GM12875 (cell line): ENCODE measurements at regions not wholly inside any gene's neighbourhood (a gene's known extent, or its start where the extent isn't known, plus 50 kb on each side); places are given as distances from the start of the nearest gene placed in this dataset.

ENCODE experiments used
- H3K4me3 ChIP-seq: one replicate; pipeline ENCODE4 v1.5.1; 2011; ENCODE audit warnings: low read depth, low read length, control low read depth
- CTCF ChIP-seq: IDR thresholded peaks from 2 replicates; pipeline ENCODE4 v1.5.1; 2011; ENCODE audit warnings: low read depth, mild to moderate bottlenecking, control low read depth, inconsistent platforms, low read length, moderate library complexity, borderline replicate concordance; ENCODE audit not compliant: insufficient read depth

GRCh38 chr3:29153811-29154210, 127.1 kb upstream of the RBMS3 start:
- TF ChIP-seq CTCF = no peak
- no peak overlapping the region for H3K4me3 ChIP-seq

- no peak for TF ChIP-seq CTCF
- no peak overlapping the region for H3K4me3 ChIP-seq
These were observed 124.7 kb upstream of the RBMS3 start for GRCh38 chr3:29156086-29156715.

- H3K4me3 ChIP-seq = no peak overlapping the region
- TF ChIP-seq CTCF = no peak
These were observed 116.0 kb upstream of the RBMS3 start for GRCh38 chr3:29164825-29165224.

- no peak for TF ChIP-seq CTCF
- no peak overlapping the region for H3K4me3 ChIP-seq
These were observed 113.7 kb upstream of the RBMS3 start for GRCh38 chr3:29167180-29167579.

GRCh38 chr3:29168081-29168480, 112.8 kb upstream of the RBMS3 start:
- no peak overlapping the region for H3K4me3 ChIP-seq
- no peak for TF ChIP-seq CTCF

- no peak for TF ChIP-seq CTCF
- H3K4me3 ChIP-seq = no peak overlapping the region
These were observed 112.2 kb upstream of the RBMS3 start for GRCh38 chr3:29168696-29169095.

- no peak overlapping the region for H3K4me3 ChIP-seq
- TF ChIP-seq CTCF = no peak
These were observed 111.4 kb upstream of the RBMS3 start for GRCh38 chr3:29169451-29169850.
